ENCODE measurements at regions not wholly inside any gene's neighbourhood (a gene's known extent, or its start where the extent isn't known, plus 50 kb on each side); places are given as distances from the start of the nearest gene placed in this dataset.

DNA sequence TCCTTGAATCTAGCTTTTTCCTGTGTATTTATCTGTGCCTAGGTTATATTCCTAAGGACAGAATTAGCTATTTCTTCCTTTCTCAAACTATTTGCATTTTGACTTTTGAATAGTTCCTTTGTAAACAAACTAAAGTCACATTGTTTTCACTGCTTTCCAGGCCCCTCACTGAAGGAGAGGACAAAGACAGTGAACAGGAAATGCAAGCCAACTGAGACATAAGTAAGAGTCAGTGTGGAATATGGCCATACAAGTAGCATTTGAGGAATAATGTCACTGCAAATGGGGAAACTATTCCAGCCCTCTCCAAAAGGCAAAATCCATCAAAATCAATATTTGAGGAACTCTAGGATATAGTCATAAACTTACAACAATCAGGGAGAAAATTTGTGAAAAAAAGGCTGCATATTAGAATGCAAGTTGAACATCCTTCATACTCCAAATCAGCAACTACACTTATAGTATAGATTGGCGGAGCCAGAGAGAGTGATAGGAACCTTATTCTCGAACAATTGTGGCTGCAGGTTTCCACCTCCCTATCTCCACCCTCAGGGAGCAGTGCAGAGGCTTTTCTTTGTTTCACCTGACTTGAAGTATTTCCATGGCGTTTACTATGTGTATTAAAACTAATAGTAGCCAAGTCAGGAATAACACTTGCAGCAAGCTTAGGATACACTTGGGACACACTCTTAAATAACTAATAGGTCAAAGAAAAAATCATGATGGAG lies 1110.4 kb upstream of the ADGRL3 start:
- TF ChIP-seq GATA2 (IDR thresholded peaks at IDR 0.05; ENCODE audit: low read depth, low read length): no peak
- TF ChIP-seq GATA3 (IDR thresholded peaks at IDR 0.05; ENCODE audit: low read depth, low read length): no peak
